Small intestine (tissue), 7 donors: ENCODE measurements at regions not wholly inside any gene's neighbourhood (a gene's known extent, or its start where the extent isn't known, plus 50 kb on each side); places are given as distances from the start of the nearest gene placed in this dataset.

ENCODE experiments used
- DNase-seq, 2 donors: peaks; one replicate each; pipeline versions ENCODE4 v3.0.0 to v3.0.0-alpha.2; 2013
- FAIRE-seq: peaks from 2 replicates; lab custom pipeline; 2012; peaks lifted over from hg19 to GRCh38; lab: Jason Lieb, UNC
- H3K27ac ChIP-seq, 3 donors: one replicate each; pipeline ENCODE4 v1.5.1; 2013; ENCODE audit warnings: low read length in 2 of 3, mild to moderate bottlenecking in 2 of 3, control low read depth in 1 of 3, inconsistent platforms in 1 of 3, low read depth in 1 of 3, moderate library complexity in 1 of 3
- H3K27me3 ChIP-seq, 3 donors: one replicate each; pipeline ENCODE4 v1.6.1; 2013; ENCODE audit warnings: low read length in 3 of 3, inconsistent platforms in 1 of 3; ENCODE audit not compliant: control insufficient read depth in 3 of 3, insufficient read depth in 3 of 3
- H3K36me3 ChIP-seq, 3 donors: one replicate each; pipeline ENCODE4 v1.6.1; 2013; ENCODE audit warnings: low read length in 3 of 3, inconsistent platforms in 1 of 3, low read depth in 1 of 3, mild to moderate bottlenecking in 1 of 3, moderate library complexity in 1 of 3; ENCODE audit not compliant: control insufficient read depth in 3 of 3, insufficient read depth in 2 of 3
- H3K4me1 ChIP-seq, 3 donors: one replicate each; pipeline ENCODE4 v1.6.1; 2013; ENCODE audit warnings: low read length in 2 of 3, inconsistent platforms in 1 of 3, low read depth in 1 of 3, mild to moderate bottlenecking in 1 of 3, moderate library complexity in 1 of 3; ENCODE audit not compliant: control insufficient read depth in 3 of 3, insufficient read depth in 2 of 3
- H3K4me3 ChIP-seq, 3 donors: one replicate each; pipeline ENCODE4 v1.5.1; 2013; ENCODE audit warnings: low read length in 3 of 3, control low read depth in 1 of 3, inconsistent platforms in 1 of 3, low read depth in 1 of 3, mild to moderate bottlenecking in 1 of 3, moderate library complexity in 1 of 3
- H3K9me3 ChIP-seq, 2 donors: one replicate each; pipeline ENCODE4 v1.6.1; 2013; ENCODE audit warnings: low read depth in 1 of 2, low read length in 1 of 2; ENCODE audit not compliant: control insufficient read depth in 2 of 2, insufficient read depth in 1 of 2
- WGBS, 3 donors: extraction: QIAGEN DNeasy Blood & Tissue Kit; methylation state at CpG; one replicate each; pipeline ENCODE4 v1.1.7; 2013; 5-methylcytosine and 5-hydroxymethylcytosine counted together
- donor health status: healthy with polysubstance abuse.
- donor health status: control.
- donor health status: control.
- donor health status: Bipolar disorder and iron deficiency.
- donor health status: healthy.

DNA sequence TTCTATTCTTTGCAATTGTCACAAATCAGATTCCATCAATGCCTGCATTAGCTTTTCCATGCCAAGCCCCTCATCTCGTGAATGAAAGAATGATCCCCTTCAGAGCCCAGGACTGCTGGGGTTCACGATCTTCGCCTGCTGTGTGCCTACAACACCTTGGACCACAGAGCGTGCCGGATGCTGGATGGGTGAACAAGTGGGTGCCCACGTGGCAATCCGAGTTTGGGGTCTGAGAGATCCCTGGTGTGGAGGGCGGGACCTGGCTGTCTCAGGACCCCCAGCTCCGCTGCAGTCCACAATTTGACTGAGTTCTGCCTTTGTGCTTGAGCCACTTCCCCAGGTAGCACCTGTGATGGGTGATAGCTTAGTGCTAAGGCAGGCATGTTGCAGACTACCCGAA lies 317.0 kb downstream of the GALR1 start:
- Histone ChIP-seq H3K27me3 (no peaks in the 10 kb centered on the region), H3K4me1 (no peaks in the 10 kb centered on the region), H3K4me3 (no peak overlapping the region), H3K36me3 (no peaks in the 10 kb centered on the region), H3K27ac (no peak overlapping the region), H3K9me3 (peaks cover 0 to 16% of the 10 kb centered on the region in 2 donors)
- no peak for FAIRE-seq
- no peak for DNase-seq
- 83 to 91% (median 91%) methylated on average over 10 of the region's 10 CpGs for WGBS, 3 donors

DNA sequence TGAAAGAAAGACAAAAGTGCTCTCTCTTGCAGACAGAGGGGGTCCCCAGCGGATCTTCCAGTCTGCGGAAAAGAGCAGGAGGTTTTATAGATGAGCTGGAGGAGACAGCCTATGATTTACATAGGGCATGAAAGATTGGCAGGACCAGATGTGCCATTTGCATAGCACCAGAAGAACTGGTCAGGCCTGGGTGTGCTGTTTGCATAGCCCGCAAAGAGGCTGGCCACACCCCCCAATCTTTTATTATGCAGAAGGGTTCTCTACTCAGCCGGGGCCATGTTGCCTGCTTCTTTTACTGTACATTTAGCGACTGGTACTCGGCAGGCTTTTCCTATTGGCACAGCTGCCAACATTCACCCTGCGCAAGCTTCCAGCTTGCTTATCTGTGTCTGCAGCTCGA lies 317.6 kb downstream of the GALR1 start:
- FAIRE-seq, result no peak
- Histone ChIP-seq H3K27me3 (no peaks in the 10 kb centered on the region), H3K4me1 (no peaks in the 10 kb centered on the region), H3K36me3 (no peaks in the 10 kb centered on the region), H3K9me3 (peaks cover 0 to 18% of the 10 kb centered on the region in 2 donors), H3K4me3 (no peak overlapping the region), H3K27ac (no peak overlapping the region)
- DNase-seq, result no peak
- WGBS, 3 donors, result 76 to 78% (median 77%) methylated on average over 8 of the region's 8 CpGs

- Histone ChIP-seq H3K4me3 (no peak overlapping the region), H3K27me3 (no peaks in the 10 kb centered on the region), H3K4me1 (no peaks in the 10 kb centered on the region), H3K9me3 (peaks cover 0 to 17% of the 10 kb centered on the region in 2 donors), H3K27ac (no peak overlapping the region), H3K36me3 (no peaks in the 10 kb centered on the region)
- DNase-seq, result no peak
- 79 to 88% (median 82%) methylated on average over 8 of the region's 8 CpGs for WGBS, 3 donors
- FAIRE-seq, result no peak
Observed at GRCh38 chr18:77571743-77572142, 322.1 kb downstream of the GALR1 start.

DNA sequence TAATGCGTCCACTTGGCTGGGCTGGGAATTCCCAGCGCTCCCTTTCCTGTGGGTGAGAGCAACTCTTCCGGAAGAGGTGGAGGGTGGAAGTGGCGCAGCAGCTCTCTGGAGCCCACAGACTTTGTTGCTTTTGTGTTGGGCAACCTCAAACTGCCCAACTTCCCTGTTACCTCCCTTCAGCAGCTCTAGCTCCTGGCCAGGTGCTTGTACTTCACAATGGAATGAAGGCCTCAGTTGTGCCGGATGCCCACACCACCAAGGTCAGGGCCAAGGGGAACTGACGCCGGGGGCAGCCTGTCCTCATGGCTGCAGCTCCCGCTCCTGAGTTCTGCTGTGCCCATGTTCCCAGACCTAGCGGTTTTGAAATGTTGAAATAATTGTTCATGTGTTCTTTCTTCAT lies 322.9 kb downstream of the GALR1 start:
- DNase-seq (no peak), FAIRE-seq (no peak)
- Histone ChIP-seq H3K9me3 (peaks cover 0 to 10% of the 10 kb centered on the region in 2 donors), H3K4me1 (no peaks in the 10 kb centered on the region), H3K27ac (no peak overlapping the region), H3K36me3 (no peaks in the 10 kb centered on the region), H3K27me3 (no peaks in the 10 kb centered on the region), H3K4me3 (no peak overlapping the region)
- 82 to 93% (median 88%) methylated on average over 9 of the region's 9 CpGs for WGBS, 3 donors

GRCh38 chr18:77573571-77573970 lies 323.9 kb downstream of the GALR1 start:
- no peak for FAIRE-seq
- no peaks in the 10 kb centered on the region for H3K27me3 ChIP-seq
- H3K36me3 ChIP-seq, result no peaks in the 10 kb centered on the region
- H3K27ac ChIP-seq, result no peak overlapping the region
- H3K4me3 ChIP-seq, result no peak overlapping the region
- DNase-seq, result no peak
- H3K4me1 ChIP-seq, result no peaks in the 10 kb centered on the region
- 65 to 93% (median 89%) methylated on average over 3 of the region's 3 CpGs for WGBS, 3 donors
- peaks cover 0 to 10% of the 10 kb centered on the region in 2 donors for H3K9me3 ChIP-seq

- WGBS, 3 donors, result 74 to 87% (median 78%) methylated on average over 7 of the region's 7 CpGs
- H3K4me3 ChIP-seq, result no peak overlapping the region
- DNase-seq, result no peak
- peaks cover 0 to 5% (median 0%) of the 10 kb centered on the region in 3 donors for H3K27me3 ChIP-seq
- H3K9me3 ChIP-seq, result peaks cover 0 to 2% of the 10 kb centered on the region in 2 donors
- no peaks in the 10 kb centered on the region for H3K4me1 ChIP-seq
- no peak overlapping the region for H3K27ac ChIP-seq
- no peaks in the 10 kb centered on the region for H3K36me3 ChIP-seq
- FAIRE-seq, result no peak
Observed at GRCh38 chr18:77590943-77591515, 341.4 kb downstream of the GALR1 start.

- no peak for DNase-seq
- H3K27me3 ChIP-seq, result peaks cover 0 to 7% (median 0%) of the 10 kb centered on the region in 3 donors
- no peaks in the 10 kb centered on the region for H3K9me3 ChIP-seq
- no peaks in the 10 kb centered on the region for H3K4me1 ChIP-seq
- H3K4me3 ChIP-seq, result no peak overlapping the region
- FAIRE-seq, result no peak
- WGBS, 3 donors, result 79 to 86% (median 80%) methylated on average over 7 of the region's 7 CpGs
- no peak overlapping the region for H3K27ac ChIP-seq
- H3K36me3 ChIP-seq, result no peaks in the 10 kb centered on the region
Observed at GRCh38 chr18:77597726-77598125, 348.1 kb downstream of the GALR1 start.

- no peaks in the 10 kb centered on the region for H3K9me3 ChIP-seq
- FAIRE-seq (no peak), DNase-seq (no peak)
- no peaks in the 10 kb centered on the region for H3K36me3 ChIP-seq
- 86 to 89% (median 89%) methylated on average over 2 of the region's 2 CpGs for WGBS, 3 donors
- H3K4me1 ChIP-seq, result no peaks in the 10 kb centered on the region
- H3K4me3 ChIP-seq, result no peak overlapping the region
- H3K27ac ChIP-seq, result no peak overlapping the region
- H3K27me3 ChIP-seq, result peaks cover 0 to 3% (median 0%) of the 10 kb centered on the region in 3 donors
Observed at GRCh38 chr18:77600674-77601073, 351.0 kb downstream of the GALR1 start.

DNA sequence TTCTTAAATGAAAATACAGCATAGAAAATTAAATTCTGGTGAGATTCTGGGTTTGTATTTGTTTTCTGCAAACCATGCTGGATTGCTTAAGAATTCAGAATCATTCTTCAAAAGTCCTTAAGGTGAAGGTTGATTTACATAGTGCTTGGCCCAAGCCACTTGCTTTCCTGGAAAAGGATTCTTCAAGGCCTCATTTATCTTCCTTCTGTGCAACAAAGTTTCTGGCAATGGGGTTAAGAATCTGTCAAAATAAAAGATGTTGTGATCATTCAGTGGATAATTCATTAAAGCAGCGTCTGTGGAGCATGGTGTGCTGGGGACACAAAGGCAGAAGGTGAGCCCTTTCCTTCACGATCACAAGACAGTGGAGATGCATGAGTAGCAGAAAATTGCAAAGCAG lies 351.9 kb downstream of the GALR1 start:
- no peak overlapping the region for H3K27ac ChIP-seq
- WGBS, 3 donors, result 60 to 83% (median 79%) methylated on average over 2 of the region's 2 CpGs
- DNase-seq (no peak), FAIRE-seq (no peak)
- no peaks in the 10 kb centered on the region for H3K36me3 ChIP-seq
- no peaks in the 10 kb centered on the region for H3K9me3 ChIP-seq
- no peak overlapping the region for H3K4me3 ChIP-seq
- H3K4me1 ChIP-seq, result no peaks in the 10 kb centered on the region
- peaks cover 0 to 1% (median 0%) of the 10 kb centered on the region in 3 donors for H3K27me3 ChIP-seq
